ENCODE measurements at regions not wholly inside any gene's neighbourhood (a gene's known extent, or its start where the extent isn't known, plus 50 kb on each side); places are given as distances from the start of the nearest gene placed in this dataset.

GRCh38 chr11:112374486-112375140 is 114.0 kb upstream of the PLET1 start:
- TF ChIP-seq YY1 (IDR thresholded peaks at IDR 0.05): no peak
- no peak for TF ChIP-seq HNF4G (IDR thresholded peaks at IDR 0.05)
- TF ChIP-seq REST (IDR thresholded peaks at IDR 0.05): no peak
- no peak for TF ChIP-seq SP1 (IDR thresholded peaks at IDR 0.05)
- no peak for TF ChIP-seq RAD21 (IDR thresholded peaks at IDR 0.05)
- TF ChIP-seq FOXA1 (IDR thresholded peaks at IDR 0.05): no peak
- TF ChIP-seq JUND (IDR thresholded peaks at IDR 0.05): no peak
- TF ChIP-seq ATF3 (IDR thresholded peaks at IDR 0.05): no peak
- no peak for TF ChIP-seq FOXA2 (IDR thresholded peaks at IDR 0.05)
- no peak for TF ChIP-seq TAF1 (conservative IDR thresholded peaks at IDR 0.05)
- no peak for TF ChIP-seq GABPA (IDR thresholded peaks at IDR 0.05 in 1 of 2, conservative IDR thresholded peaks at IDR 0.05 in 1 of 2)
- H3K27me3 ChIP-seq (ENCODE audit: control insufficient read depth in 4 of 4, insufficient read depth in 4 of 4, low read length in 3 of 4): peaks cover 0 to 3% (median 0%) of the 10 kb centered on the region in 4 donors
- no peak overlapping the region for H3K9ac ChIP-seq (ENCODE audit: low read depth in 1 of 2, low read length in 2 of 2)
- no peaks in the 10 kb centered on the region for H3K9me3 ChIP-seq (ENCODE audit: control insufficient read depth in 4 of 4, low read length in 3 of 4)
- H3K36me3 ChIP-seq (ENCODE audit: control insufficient read depth in 4 of 4, insufficient read depth in 3 of 4, low read depth in 1 of 4, low read length in 3 of 4): no peaks in the 10 kb centered on the region
- 85% methylated on average over 9 of the region's 9 CpGs for WGBS
- no peak overlapping the region for H3K27ac ChIP-seq (ENCODE audit: low read depth in 1 of 2, low read length in 2 of 2)
- no peak for DNase-seq (ENCODE audit: low spot score)
- H3K4me3 ChIP-seq (ENCODE audit: low read depth in 1 of 3, low read length in 3 of 3): no peak overlapping the region
- no peaks in the 10 kb centered on the region for H3K4me1 ChIP-seq (ENCODE audit: control insufficient read depth in 4 of 4, insufficient read depth in 4 of 4, low read length in 3 of 4)

DNA sequence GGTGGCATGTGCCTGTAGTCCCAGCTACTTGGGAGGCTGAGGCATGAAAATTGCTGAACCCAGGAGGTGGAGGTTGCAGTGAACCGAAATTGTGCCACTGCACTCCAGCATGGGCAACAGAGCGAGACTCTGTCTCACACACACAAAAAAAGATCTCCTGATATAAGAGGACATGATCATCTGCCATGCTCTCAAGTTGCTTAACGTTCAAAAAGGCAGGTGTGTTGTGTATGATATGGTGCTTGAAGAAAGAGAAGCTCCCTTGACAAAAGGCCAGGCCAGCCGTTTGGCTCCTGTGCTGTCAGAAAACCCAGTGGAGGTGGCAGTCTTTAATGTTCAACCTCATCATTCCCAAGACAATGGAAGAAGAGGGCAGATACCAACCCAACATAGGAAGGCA is 117.3 kb upstream of the PLET1 start:
- DNase-seq (ENCODE audit: low spot score): no peak
- Histone ChIP-seq H3K9me3 (ENCODE audit: control insufficient read depth in 4 of 4, low read length in 3 of 4) (no peaks in the 10 kb centered on the region), H3K36me3 (ENCODE audit: control insufficient read depth in 4 of 4, insufficient read depth in 3 of 4, low read depth in 1 of 4, low read length in 3 of 4) (no peaks in the 10 kb centered on the region), H3K4me1 (ENCODE audit: control insufficient read depth in 4 of 4, insufficient read depth in 4 of 4, low read length in 3 of 4) (no peaks in the 10 kb centered on the region), H3K9ac (ENCODE audit: low read depth in 1 of 2, low read length in 2 of 2) (no peak overlapping the region), H3K4me3 (ENCODE audit: low read depth in 1 of 3, low read length in 3 of 3) (no peak overlapping the region), H3K27ac (ENCODE audit: low read depth in 1 of 2, low read length in 2 of 2) (no peak overlapping the region), H3K27me3 (ENCODE audit: control insufficient read depth in 4 of 4, insufficient read depth in 4 of 4, low read length in 3 of 4) (no peaks in the 10 kb centered on the region)
- whole genome bisulfite sequencing: 87% methylated on average over 4 of the region's 4 CpGs
- TF ChIP-seq ZBTB33 (IDR thresholded peaks at IDR 0.05): no peak
- no peak for TF ChIP-seq GABPA (IDR thresholded peaks at IDR 0.05 in 1 of 2, conservative IDR thresholded peaks at IDR 0.05 in 1 of 2)
- TF ChIP-seq FOXA1 (IDR thresholded peaks at IDR 0.05): no peak
- no peak for TF ChIP-seq MAX (IDR thresholded peaks at IDR 0.05)
- TF ChIP-seq RAD21 (IDR thresholded peaks at IDR 0.05): no peak
- TF ChIP-seq ATF3 (IDR thresholded peaks at IDR 0.05): no peak
- no peak for TF ChIP-seq TAF1 (conservative IDR thresholded peaks at IDR 0.05)
- TF ChIP-seq FOXA2 (IDR thresholded peaks at IDR 0.05): no peak
- no peak for TF ChIP-seq SP1 (IDR thresholded peaks at IDR 0.05)
- TF ChIP-seq HNF4G (IDR thresholded peaks at IDR 0.05): no peak
- no peak for TF ChIP-seq YY1 (IDR thresholded peaks at IDR 0.05)
- TF ChIP-seq REST (IDR thresholded peaks at IDR 0.05): no peak
- TF ChIP-seq JUND (IDR thresholded peaks at IDR 0.05): no peak
- TF ChIP-seq NR2F2 (IDR thresholded peaks at IDR 0.05): no peak
- no peak for TF ChIP-seq HNF4A (conservative IDR thresholded peaks at IDR 0.05)
- no peak for TF ChIP-seq RXRA (IDR thresholded peaks at IDR 0.05)
- TF ChIP-seq, protein P1, sequence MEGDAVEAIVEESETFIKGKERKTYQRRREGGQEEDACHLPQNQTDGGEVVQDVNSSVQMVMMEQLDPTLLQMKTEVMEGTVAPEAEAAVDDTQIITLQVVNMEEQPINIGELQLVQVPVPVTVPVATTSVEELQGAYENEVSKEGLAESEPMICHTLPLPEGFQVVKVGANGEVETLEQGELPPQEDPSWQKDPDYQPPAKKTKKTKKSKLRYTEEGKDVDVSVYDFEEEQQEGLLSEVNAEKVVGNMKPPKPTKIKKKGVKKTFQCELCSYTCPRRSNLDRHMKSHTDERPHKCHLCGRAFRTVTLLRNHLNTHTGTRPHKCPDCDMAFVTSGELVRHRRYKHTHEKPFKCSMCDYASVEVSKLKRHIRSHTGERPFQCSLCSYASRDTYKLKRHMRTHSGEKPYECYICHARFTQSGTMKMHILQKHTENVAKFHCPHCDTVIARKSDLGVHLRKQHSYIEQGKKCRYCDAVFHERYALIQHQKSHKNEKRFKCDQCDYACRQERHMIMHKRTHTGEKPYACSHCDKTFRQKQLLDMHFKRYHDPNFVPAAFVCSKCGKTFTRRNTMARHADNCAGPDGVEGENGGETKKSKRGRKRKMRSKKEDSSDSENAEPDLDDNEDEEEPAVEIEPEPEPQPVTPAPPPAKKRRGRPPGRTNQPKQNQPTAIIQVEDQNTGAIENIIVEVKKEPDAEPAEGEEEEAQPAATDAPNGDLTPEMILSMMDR (IDR thresholded peaks at IDR 0.05; ENCODE audit: low read depth, low read length, missing input control): no peak
- TF ChIP-seq EGR1 (IDR thresholded peaks at IDR 0.05; ENCODE audit: low read depth in 2 of 2): no peak

Data from liver (tissue), 8 donors.